ENCODE measurements at regions not wholly inside any gene's neighbourhood (a gene's known extent, or its start where the extent isn't known, plus 50 kb on each side); places are given as distances from the start of the nearest gene placed in this dataset.

- TF ChIP-seq CEBPB (IDR thresholded peaks at IDR 0.05; ENCODE audit: low read depth) (no peak), EZH2 (IDR thresholded peaks at IDR 0.05) (no peak)
Observed at GRCh38 chr6:1107578-1107977, 204.3 kb upstream of the FOXQ1 start (continued).

DNA sequence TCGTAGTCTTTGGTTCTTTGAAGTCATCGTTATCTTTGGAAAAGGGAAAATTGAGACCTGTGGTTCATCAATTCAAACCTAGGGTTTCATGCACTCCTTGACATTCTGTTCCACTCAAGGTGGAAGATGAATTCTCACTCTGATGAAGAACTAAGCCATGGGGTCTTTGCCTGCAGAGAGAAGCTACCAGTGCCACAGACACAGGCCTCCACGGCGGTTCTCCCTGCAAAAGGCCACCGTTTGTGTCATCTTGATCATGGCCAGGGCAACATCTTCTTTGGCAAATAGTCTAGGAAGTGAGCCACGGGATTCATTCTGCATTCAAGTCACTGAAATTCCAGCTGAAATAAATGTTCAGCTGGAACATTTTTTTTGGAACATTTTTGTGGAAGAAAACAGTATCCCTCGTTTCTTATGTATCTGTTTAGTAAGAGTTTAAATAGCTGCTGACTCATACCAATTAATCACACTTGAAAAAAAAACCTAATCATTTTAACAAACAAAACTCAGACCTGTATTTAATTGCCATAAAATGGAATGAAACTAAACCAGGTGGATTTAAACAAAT lies 206.0 kb upstream of the FOXQ1 start:
- Histone ChIP-seq H3K9me3 (ENCODE audit: control insufficient read depth in 1 of 2, insufficient read depth in 1 of 2, low read depth in 1 of 2, low read length in 2 of 2) (no peaks in the 10 kb centered on the region), H3K27ac (ENCODE audit: low read depth, low read length) (no peak overlapping the region), H3K9me2 (ENCODE audit: insufficient read depth) (no peaks in the 10 kb centered on the region), H3K9ac (ENCODE audit: low read length) (no peak overlapping the region), H3K4me1 (ENCODE audit: control insufficient read depth in 1 of 2, insufficient read depth in 2 of 2, low read length in 2 of 2) (no peaks in the 10 kb centered on the region), H3K79me2 (ENCODE audit: insufficient read depth, low read length) (no peaks in the 10 kb centered on the region), H3K4me2 (ENCODE audit: low read length) (no peak overlapping the region), H3K36me3 (ENCODE audit: control insufficient read depth in 1 of 2, insufficient read depth in 2 of 2, low read length in 2 of 2) (no peaks in the 10 kb centered on the region), H2AFZ (ENCODE audit: low read depth, low read length, poor library complexity, severe bottlenecking) (no peak overlapping the region), H4K20me1 (ENCODE audit: insufficient read depth) (no peaks in the 10 kb centered on the region), H3K27me3 (ENCODE audit: insufficient read depth, low read length) (no peaks in the 10 kb centered on the region), H3K4me3 (replicated peaks in 1 of 2; ENCODE audit: low read depth in 1 of 2, low read length in 2 of 2) (no peak overlapping the region)
- ATAC-seq (no peak), DNase-seq (ENCODE audit: low read depth, low spot score) (no peak)
- POLR2A ChIA-PET, result no interaction called here
- intact Hi-C loops (cut with micrococcal nuclease), result no loop called here
- CTCF ChIA-PET, result no interaction called here
- RAD21 ChIA-PET (ENCODE audit: low non-redundant PET in 1 of 2, low total read pairs in 2 of 2, uncharacterized antibody in 2 of 2, unreplicated experiment in 2 of 2), result no interaction called here
- no peak for TF ChIP-seq SP1 (IDR thresholded peaks at IDR 0.05; ENCODE audit: low read depth)
- TF ChIP-seq ZFX (IDR thresholded peaks at IDR 0.05), result no peak
- no peak for TF ChIP-seq JUND (IDR thresholded peaks at IDR 0.05)
- TF ChIP-seq EZH2phosphoT487 (IDR thresholded peaks at IDR 0.05; ENCODE audit: borderline replicate concordance), result no peak
- TF ChIP-seq ZBTB33 (IDR thresholded peaks at IDR 0.05; ENCODE audit: extremely low read depth, insufficient replicate concordance, low read length), result no peak
- TF ChIP-seq CBX3 (IDR thresholded peaks at IDR 0.05; ENCODE audit: low read depth), result no peak
- no peak for TF ChIP-seq SIN3A (IDR thresholded peaks at IDR 0.05; ENCODE audit: low read depth)
- TF ChIP-seq TCF7L2 (IDR thresholded peaks at IDR 0.05; ENCODE audit: borderline replicate concordance, extremely low read depth, insufficient read depth, insufficient read length), result no peak
- TF ChIP-seq EZH2 (IDR thresholded peaks at IDR 0.05), result no peak
- no peak for TF ChIP-seq CTCF (IDR thresholded peaks at IDR 0.05 in 2 of 3, conservative IDR thresholded peaks at IDR 0.05 in 1 of 3; ENCODE audit: borderline replicate concordance in 1 of 3, insufficient read depth in 1 of 3, low read depth in 2 of 3, low read length in 2 of 3)
- no peak for TF ChIP-seq ELF1 (IDR thresholded peaks at IDR 0.05; ENCODE audit: borderline replicate concordance, low read depth)
- no peak for TF ChIP-seq RAD21 (IDR thresholded peaks at IDR 0.05; ENCODE audit: low read depth)
- TF ChIP-seq, protein P1, sequence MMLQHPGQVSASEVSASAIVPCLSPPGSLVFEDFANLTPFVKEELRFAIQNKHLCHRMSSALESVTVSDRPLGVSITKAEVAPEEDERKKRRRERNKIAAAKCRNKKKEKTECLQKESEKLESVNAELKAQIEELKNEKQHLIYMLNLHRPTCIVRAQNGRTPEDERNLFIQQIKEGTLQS (IDR thresholded peaks at IDR 0.05), result no peak
- no peak for TF ChIP-seq YY1 (IDR thresholded peaks at IDR 0.05; ENCODE audit: extremely low read depth, insufficient replicate concordance, low read depth, low read length)
- TF ChIP-seq EGR1 (IDR thresholded peaks at IDR 0.05; ENCODE audit: low read depth), result no peak
- TF ChIP-seq POLR2A (IDR thresholded peaks at IDR 0.05; ENCODE audit: borderline replicate concordance, extremely low read depth, insufficient read depth, insufficient read length), result no peak
- BruUV-seq (replicated peaks), result no TSS peak
